Activated CD8-positive, alpha-beta T cell treated with anti-CD3 and anti-CD28 coated beads for 36 hours (primary cell): ENCODE measurements at regions not wholly inside any gene's neighbourhood (a gene's known extent, or its start where the extent isn't known, plus 50 kb on each side); places are given as distances from the start of the nearest gene placed in this dataset.
"Not testable (repeated sequence)": the region's sequence is repeated elsewhere in the genome, so short reads cannot be mapped to it uniquely, and the experiment has no call there.

ENCODE experiments used
- ATAC-seq: fragments of 200-7000 bp; cut with Tn5 transposase; one replicate; pipeline ENCODE4 v1.10.0; 2021; ENCODE audit warnings: mild to moderate bottlenecking, moderate library complexity
- CTCF ChIA-PET: fragments of 350-600 bp; sonication (Branson Sonifier 250); formaldehyde crosslinking; loops from one replicate; lab custom pipeline; 2021; ENCODE audit warnings: antibody characterized with exemption; lab: Charles Lee
- POLR2A ChIA-PET: fragments of 350-600 bp; sonication (Branson Sonifier 250); formaldehyde crosslinking; loops from one replicate; lab custom pipeline; 2021; ENCODE audit warnings: antibody characterized with exemption; lab: Charles Lee
- DNase-seq: peaks from one replicate; pipeline ENCODE4 v3.0.0-alpha.2; 2020
- H3K27ac Mint-ChIP-seq: one replicate; pipeline ENCODE4 v1.8.0; 2021; ENCODE audit warnings: mild to moderate bottlenecking, mixed read lengths
- H3K27me3 Mint-ChIP-seq: one replicate; pipeline ENCODE4 v1.8.0; 2021; ENCODE audit warnings: mixed read lengths
- H3K36me3 Mint-ChIP-seq: one replicate; pipeline ENCODE4 v1.8.0; 2021; ENCODE audit warnings: low read depth, mixed read lengths
- H3K4me1 Mint-ChIP-seq: one replicate; pipeline ENCODE4 v1.8.0; 2021; ENCODE audit warnings: low read depth, mixed read lengths
- H3K4me3 Mint-ChIP-seq: one replicate; pipeline ENCODE4 v1.8.0; 2021; ENCODE audit warnings: mild to moderate bottlenecking, moderate library complexity, mixed read lengths
- H3K9me3 Mint-ChIP-seq: one replicate; pipeline ENCODE4 v1.8.0; 2021; ENCODE audit warnings: mixed read lengths
- intact Hi-C: fragments of 100-400 bp; cut with micrococcal nuclease; formaldehyde crosslinking; loops from one replicate; pipeline ENCODE4 v1.10.0; 2022
- TF ChIP-seq, protein P1 (sequence below): fragments of 200-600 bp; IDR thresholded peaks from one replicate; pipeline ENCODE4 v1.8.0; 2022; ENCODE audit warnings: antibody characterized with exemption, mild to moderate bottlenecking

DNA sequence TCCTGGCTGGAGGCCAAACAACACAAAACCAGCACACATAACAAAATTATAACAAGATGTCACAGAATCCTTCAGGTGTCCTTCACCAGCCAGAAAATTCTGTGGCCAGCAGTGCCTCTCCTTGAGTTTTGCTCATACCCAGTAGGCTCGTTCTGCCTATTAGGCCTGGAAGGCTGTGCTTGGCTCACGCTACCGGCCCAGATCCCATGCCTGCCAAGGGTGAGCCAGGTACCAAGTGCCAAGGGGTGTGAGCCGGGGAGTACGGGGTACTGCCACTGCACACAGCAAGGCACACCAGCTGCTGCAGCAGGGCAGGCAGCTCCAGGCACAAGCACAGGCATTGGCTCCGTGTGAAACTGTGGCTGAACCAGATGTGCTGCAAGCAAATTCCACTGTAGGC lies 1562.0 kb downstream of the REEP3 start:
- H3K9me3 Mint-ChIP-seq, result peaks cover 10% of the 10 kb centered on the region
- H3K36me3 Mint-ChIP-seq, result no peaks in the 10 kb centered on the region
- POLR2A ChIA-PET, result no interaction called here
- CTCF ChIA-PET, result no interaction called here
- intact Hi-C loops, result no loop called here
- DNase-seq (no peak), ATAC-seq (no peak)
- TF ChIP-seq, protein P1, sequence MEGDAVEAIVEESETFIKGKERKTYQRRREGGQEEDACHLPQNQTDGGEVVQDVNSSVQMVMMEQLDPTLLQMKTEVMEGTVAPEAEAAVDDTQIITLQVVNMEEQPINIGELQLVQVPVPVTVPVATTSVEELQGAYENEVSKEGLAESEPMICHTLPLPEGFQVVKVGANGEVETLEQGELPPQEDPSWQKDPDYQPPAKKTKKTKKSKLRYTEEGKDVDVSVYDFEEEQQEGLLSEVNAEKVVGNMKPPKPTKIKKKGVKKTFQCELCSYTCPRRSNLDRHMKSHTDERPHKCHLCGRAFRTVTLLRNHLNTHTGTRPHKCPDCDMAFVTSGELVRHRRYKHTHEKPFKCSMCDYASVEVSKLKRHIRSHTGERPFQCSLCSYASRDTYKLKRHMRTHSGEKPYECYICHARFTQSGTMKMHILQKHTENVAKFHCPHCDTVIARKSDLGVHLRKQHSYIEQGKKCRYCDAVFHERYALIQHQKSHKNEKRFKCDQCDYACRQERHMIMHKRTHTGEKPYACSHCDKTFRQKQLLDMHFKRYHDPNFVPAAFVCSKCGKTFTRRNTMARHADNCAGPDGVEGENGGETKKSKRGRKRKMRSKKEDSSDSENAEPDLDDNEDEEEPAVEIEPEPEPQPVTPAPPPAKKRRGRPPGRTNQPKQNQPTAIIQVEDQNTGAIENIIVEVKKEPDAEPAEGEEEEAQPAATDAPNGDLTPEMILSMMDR, result no peak
- H3K27ac Mint-ChIP-seq, result no peak overlapping the region
- no peaks in the 10 kb centered on the region for H3K27me3 Mint-ChIP-seq
- H3K4me1 Mint-ChIP-seq, result no peaks in the 10 kb centered on the region
- H3K4me3 Mint-ChIP-seq, result no peak overlapping the region

DNA sequence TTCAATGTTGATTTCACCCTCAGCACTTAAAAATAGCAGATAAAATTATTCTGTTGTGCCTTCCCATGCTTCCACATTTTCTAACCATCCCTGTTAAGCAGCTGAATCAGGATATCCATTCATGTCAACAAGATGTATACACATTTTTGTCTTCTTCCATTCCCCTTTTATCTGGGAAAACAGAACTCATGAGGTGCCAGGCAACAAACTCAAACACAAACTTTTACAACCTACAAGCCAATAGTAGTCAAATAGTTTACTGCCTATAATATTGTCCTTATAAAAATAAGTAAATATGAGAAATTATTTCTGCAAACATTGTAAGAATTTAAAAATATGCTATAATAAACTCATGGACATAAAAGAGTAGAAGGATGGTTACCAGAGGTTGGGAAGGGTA lies 1569.8 kb downstream of the REEP3 start:
- H3K27ac Mint-ChIP-seq, result no peak overlapping the region
- H3K36me3 Mint-ChIP-seq, result no peaks in the 10 kb centered on the region
- ChIA-PET POLR2A (no interaction called here), CTCF (no interaction called here)
- DNase-seq, result no peak
- no peaks in the 10 kb centered on the region for H3K4me1 Mint-ChIP-seq
- TF ChIP-seq, protein P1, result no peak
- no peak overlapping the region for H3K4me3 Mint-ChIP-seq
- H3K27me3 Mint-ChIP-seq, result no peaks in the 10 kb centered on the region
- H3K9me3 Mint-ChIP-seq, result peaks cover 5% of the 10 kb centered on the region
- no peak for ATAC-seq
- intact Hi-C loops, result no loop called here

DNA sequence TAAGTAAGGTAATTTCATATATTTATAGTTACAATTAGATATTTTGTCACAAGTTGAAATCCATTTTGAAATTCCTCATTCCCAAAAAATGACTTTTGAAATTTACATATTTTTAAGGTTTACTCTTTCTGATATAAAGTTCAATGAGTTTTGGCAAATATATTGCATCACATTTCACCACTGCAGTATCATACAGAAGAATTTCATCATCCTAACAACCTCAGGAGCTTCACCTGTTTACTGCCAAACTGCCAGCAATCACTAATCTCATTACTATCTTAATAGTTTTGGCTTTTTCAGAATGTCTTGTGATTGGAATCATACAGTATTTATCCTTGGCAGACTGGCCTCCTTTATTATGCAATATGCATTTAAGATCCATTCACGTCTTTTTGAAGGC lies 1578.9 kb downstream of the REEP3 start:
- H3K4me1 Mint-ChIP-seq, result no peaks in the 10 kb centered on the region
- no peak overlapping the region for H3K27ac Mint-ChIP-seq
- no peaks in the 10 kb centered on the region for H3K36me3 Mint-ChIP-seq
- peaks cover 2% of the 10 kb centered on the region for H3K9me3 Mint-ChIP-seq
- ChIA-PET CTCF (no interaction called here), POLR2A (no interaction called here)
- DNase-seq, result no peak
- intact Hi-C loops, result no loop called here
- no peak for ATAC-seq
- TF ChIP-seq, protein P1, result no peak
- H3K4me3 Mint-ChIP-seq, result no peak overlapping the region
- H3K27me3 Mint-ChIP-seq, result no peaks in the 10 kb centered on the region

DNA sequence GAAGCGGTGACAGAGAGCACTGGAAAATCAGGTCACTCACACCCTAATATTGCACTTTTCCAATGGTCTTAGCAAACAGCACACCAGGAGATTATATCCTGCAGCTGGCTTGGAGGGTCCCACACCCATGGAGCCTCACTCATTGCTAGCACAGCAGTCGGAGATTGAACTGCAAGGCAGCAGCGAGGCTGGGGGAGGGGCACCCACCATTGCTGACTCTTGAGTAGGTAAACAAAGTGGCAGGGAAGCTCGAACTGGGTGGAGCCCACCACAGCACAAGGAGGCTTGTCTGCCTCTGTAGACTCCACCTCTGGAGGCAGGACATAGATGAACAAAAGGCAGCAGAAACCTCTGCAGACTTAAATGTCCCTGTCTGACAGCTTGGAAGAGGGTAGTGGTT lies 1579.7 kb downstream of the REEP3 start:
- H3K27ac Mint-ChIP-seq, POLR2A ChIA-PET, H3K36me3 Mint-ChIP-seq, H3K27me3 Mint-ChIP-seq, H3K9me3 Mint-ChIP-seq, CTCF ChIA-PET, intact Hi-C loops, ATAC-seq, H3K4me3 Mint-ChIP-seq, H3K4me1 Mint-ChIP-seq, DNase-seq: not testable (repeated sequence)

DNA sequence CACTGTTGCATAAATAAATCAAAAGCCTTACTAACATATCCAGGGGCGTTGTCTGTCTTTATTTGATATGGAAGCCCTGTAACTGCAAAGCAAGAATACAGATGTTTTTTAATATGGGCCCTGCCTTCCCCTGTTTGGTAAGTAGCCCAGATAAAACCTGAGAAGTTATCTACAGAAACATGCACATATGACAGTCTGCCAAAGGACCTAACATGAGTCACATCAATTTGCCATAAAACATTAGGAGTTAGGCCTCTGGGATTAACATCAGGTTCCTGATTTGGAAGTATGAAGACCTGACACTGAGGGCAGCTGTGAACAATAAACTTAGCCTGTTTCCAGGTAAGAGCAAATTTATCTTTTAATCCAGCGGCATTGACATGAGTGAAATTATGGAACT lies 1588.8 kb downstream of the REEP3 start:
- ATAC-seq (no peak), DNase-seq (no peak)
- Mint-ChIP-seq H3K27ac (no peak overlapping the region), H3K36me3 (no peaks in the 10 kb centered on the region), H3K27me3 (no peaks in the 10 kb centered on the region), H3K9me3 (peaks cover 6% of the 10 kb centered on the region), H3K4me3 (no peak overlapping the region), H3K4me1 (no peaks in the 10 kb centered on the region)
- TF ChIP-seq, protein P1, result no peak
- intact Hi-C loops, result no loop called here
- POLR2A ChIA-PET, result no interaction called here
- CTCF ChIA-PET, result no interaction called here

DNA sequence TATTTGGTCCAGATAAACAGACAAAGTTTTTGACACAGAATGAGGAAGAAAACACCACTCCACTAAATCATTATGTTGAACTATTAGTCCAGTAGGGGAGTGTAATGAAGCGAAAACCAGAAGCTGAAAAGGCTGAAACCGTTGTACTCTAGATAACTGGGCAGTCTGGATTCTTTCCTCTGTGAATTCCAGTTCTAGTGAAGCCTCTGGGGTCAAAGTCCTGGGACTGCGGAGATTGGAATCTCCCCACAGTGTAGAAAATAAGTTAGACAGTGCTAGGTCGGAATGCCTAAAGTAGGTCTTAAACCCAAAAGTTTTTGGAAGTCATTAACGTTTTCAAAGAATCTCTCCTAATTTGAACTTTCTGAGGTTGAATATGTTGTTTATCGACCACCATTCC lies 1589.9 kb downstream of the REEP3 start:
- H3K4me3 Mint-ChIP-seq, CTCF ChIA-PET, H3K9me3 Mint-ChIP-seq, H3K27ac Mint-ChIP-seq, DNase-seq, H3K4me1 Mint-ChIP-seq, H3K27me3 Mint-ChIP-seq, intact Hi-C loops, POLR2A ChIA-PET, ATAC-seq, H3K36me3 Mint-ChIP-seq: not testable (repeated sequence)
